ENCODE measurements at regions not wholly inside any gene's neighbourhood (a gene's known extent, or its start where the extent isn't known, plus 50 kb on each side); places are given as distances from the start of the nearest gene placed in this dataset.

- Histone ChIP-seq H3K9ac (no peak overlapping the region), H3K9me3 (no peaks in the 10 kb centered on the region), H3K79me2 (ENCODE audit: insufficient read depth) (no peaks in the 10 kb centered on the region), H3K27me3 (ENCODE audit: insufficient read depth) (no peaks in the 10 kb centered on the region), H3F3A (replicated peaks; ENCODE audit: insufficient read depth) (no peaks in the 10 kb centered on the region), H3K4me2 (no peak overlapping the region), H3K27ac (ENCODE audit: low read depth in 2 of 2, low read length in 1 of 2) (no peak overlapping the region), H3K4me1 (ENCODE audit: control insufficient read depth in 1 of 2, insufficient read depth in 2 of 2, low read depth in 1 of 2, low read length in 1 of 2) (no peaks in the 10 kb centered on the region), H3K4me3 (ENCODE audit: low read depth in 2 of 2, low read length in 1 of 2) (no peak overlapping the region), H4K20me1 (ENCODE audit: insufficient read depth) (no peaks in the 10 kb centered on the region), H3K36me3 (replicated peaks in 1 of 2; ENCODE audit: control insufficient read depth in 1 of 2, insufficient read depth in 2 of 2, low read length in 1 of 2) (no peaks in the 10 kb centered on the region), H2AFZ (ENCODE audit: low read depth) (no peak overlapping the region), H3K9me2 (no peaks in the 10 kb centered on the region)
- TF ChIP-seq YY1 (IDR thresholded peaks at IDR 0.05; ENCODE audit: low read depth) (no peak), RXRA (IDR thresholded peaks at IDR 0.05; ENCODE audit: borderline replicate concordance, low read depth) (no peak), TAF1 (IDR thresholded peaks at IDR 0.05; ENCODE audit: borderline replicate concordance, low read depth, low read length) (no peak), GABPA (IDR thresholded peaks at IDR 0.05; ENCODE audit: low read depth) (no peak), PBX3 (IDR thresholded peaks at IDR 0.05) (no peak), GATA2 (CRISPR knock-in tag; IDR thresholded peaks at IDR 0.05) (no peak), EP300 (IDR thresholded peaks at IDR 0.05; ENCODE audit: borderline replicate concordance in 1 of 2, low read depth in 1 of 2, low read length in 1 of 2) (no peak), EZH2phosphoT487 (IDR thresholded peaks at IDR 0.05; ENCODE audit: borderline replicate concordance, low read depth) (no peak), TEAD4 (IDR thresholded peaks at IDR 0.05; ENCODE audit: borderline replicate concordance, insufficient read depth) (no peak), NFIC (IDR thresholded peaks at IDR 0.05; ENCODE audit: borderline replicate concordance) (no peak)
- 26% methylated on average over 1 of the region's 1 CpG for WGBS (ENCODE audit: low lambda C conversion rate)
- ChIA-PET POLR2A (no interaction called here), CTCF (interaction anchor here (0.8 to 1.5 kb wide), 5 partner anchors 11 to 436 kb away, joined by 3 read pairs; no protein-coding TSS in a partner anchor)
- DNase-seq = no peak
These were observed 169.2 kb upstream of the LYSMD4 start for GRCh38 chr15:99902248-99902928.

GRCh38 chr15:99895956-99896311 lies 162.7 kb upstream of the LYSMD4 start:
- Histone ChIP-seq H3K4me2 (no peak overlapping the region), H3K27me3 (ENCODE audit: insufficient read depth) (no peaks in the 10 kb centered on the region), H3K4me3 (ENCODE audit: low read depth in 2 of 2, low read length in 1 of 2) (no peak overlapping the region), H3K79me2 (ENCODE audit: insufficient read depth) (no peaks in the 10 kb centered on the region), H3K9me3 (no peaks in the 10 kb centered on the region), H3K36me3 (replicated peaks in 1 of 2; ENCODE audit: control insufficient read depth in 1 of 2, insufficient read depth in 2 of 2, low read length in 1 of 2) (no peaks in the 10 kb centered on the region), H4K20me1 (ENCODE audit: insufficient read depth) (no peaks in the 10 kb centered on the region), H3K4me1 (ENCODE audit: control insufficient read depth in 1 of 2, insufficient read depth in 2 of 2, low read depth in 1 of 2, low read length in 1 of 2) (no peaks in the 10 kb centered on the region), H3F3A (replicated peaks; ENCODE audit: insufficient read depth) (no peaks in the 10 kb centered on the region), H3K27ac (ENCODE audit: low read depth in 2 of 2, low read length in 1 of 2) (no peak overlapping the region), H3K9me2 (no peaks in the 10 kb centered on the region), H3K9ac (no peak overlapping the region), H2AFZ (ENCODE audit: low read depth) (no peak overlapping the region)
- POLR2A ChIA-PET = no interaction called here
- TF ChIP-seq CHD2 (IDR thresholded peaks at IDR 0.05; ENCODE audit: low read length, partially characterized antibody) (no peak), EP300 (IDR thresholded peaks at IDR 0.05; ENCODE audit: borderline replicate concordance in 1 of 2, low read depth in 1 of 2, low read length in 1 of 2) (no peak), GATA2 (CRISPR knock-in tag; IDR thresholded peaks at IDR 0.05) (no peak), IRF3 (IDR thresholded peaks at IDR 0.05; ENCODE audit: low read depth, low read length) (no peak), SMC3 (IDR thresholded peaks at IDR 0.05; ENCODE audit: low read depth, low read length) (no peak), USF2 (IDR thresholded peaks at IDR 0.05; ENCODE audit: borderline replicate concordance, low read depth, low read length) (no peak), POLR2AphosphoS5 (IDR thresholded peaks at IDR 0.05; ENCODE audit: low read depth, low read length) (no peak)
- DNase-seq = no peak
- 55% methylated on average over 4 of the region's 4 CpGs for WGBS (ENCODE audit: low lambda C conversion rate)
- CTCF ChIA-PET = no interaction called here
